C4-2B (cell line): ENCODE measurements at regions not wholly inside any gene's neighbourhood (a gene's known extent, or its start where the extent isn't known, plus 50 kb on each side); places are given as distances from the start of the nearest gene placed in this dataset.

ENCODE experiments used
- CTCF ChIP-seq: fragments of 450-650 bp; conservative IDR thresholded peaks from 2 replicates; pipeline ENCODE4 v1.5.1; 2017; ENCODE audit warnings: mild to moderate bottlenecking
- ZFX ChIP-seq: fragments of 450-650 bp; IDR thresholded peaks from 2 replicates; pipeline ENCODE4 v1.6.1; 2017

GRCh38 chr5:24222876-24223275 is 421.9 kb downstream of the CDH10 start:
- TF ChIP-seq CTCF = no peak
- no peak for TF ChIP-seq ZFX
